Mammary epithelial cell (primary cell): ENCODE measurements at regions not wholly inside any gene's neighbourhood (a gene's known extent, or its start where the extent isn't known, plus 50 kb on each side); places are given as distances from the start of the nearest gene placed in this dataset.

Source experiments
- EZH2 ChIP-seq: IDR thresholded peaks from 2 replicates; pipeline ENCODE4 v1.6.1; 2012; ENCODE audit warnings: low read length, inconsistent platforms, borderline replicate concordance
- TF ChIP-seq, protein P1 (sequence below), 2 donors: IDR thresholded peaks in 1 of 2; conservative IDR thresholded peaks in 1 of 2; 2 replicates each; pipeline ENCODE4 v1.5.1; 2011 to 2012; ENCODE audit warnings: inconsistent platforms in 2 of 2, low read length in 2 of 2, mild to moderate bottlenecking in 2 of 2, control low read depth in 1 of 2, low read depth in 1 of 2; ENCODE audit not compliant: insufficient read depth in 1 of 2; ENCODE audit errors: extremely low read depth in 1 of 2

DNA sequence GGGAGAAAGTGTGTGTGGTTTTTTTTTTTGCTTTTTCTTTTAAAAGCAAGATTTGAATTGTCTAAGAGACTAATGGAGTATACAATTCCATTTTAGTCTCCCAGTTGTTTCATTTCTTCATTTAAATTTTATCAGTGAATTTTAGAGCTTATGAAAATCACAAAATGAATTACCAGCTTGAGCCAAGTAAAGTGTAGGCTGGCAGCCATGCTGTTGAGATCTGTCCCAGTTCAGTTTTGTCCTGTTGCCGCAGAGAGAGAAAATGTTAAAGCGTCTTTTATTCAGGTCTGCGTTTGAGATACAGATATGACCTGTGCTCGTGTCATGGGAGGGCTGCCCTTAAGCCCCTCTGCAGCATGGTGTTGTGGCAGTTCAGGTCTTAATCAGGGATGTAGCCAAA is 256.5 kb downstream of the IPO8 start:
- TF ChIP-seq, protein P1, sequence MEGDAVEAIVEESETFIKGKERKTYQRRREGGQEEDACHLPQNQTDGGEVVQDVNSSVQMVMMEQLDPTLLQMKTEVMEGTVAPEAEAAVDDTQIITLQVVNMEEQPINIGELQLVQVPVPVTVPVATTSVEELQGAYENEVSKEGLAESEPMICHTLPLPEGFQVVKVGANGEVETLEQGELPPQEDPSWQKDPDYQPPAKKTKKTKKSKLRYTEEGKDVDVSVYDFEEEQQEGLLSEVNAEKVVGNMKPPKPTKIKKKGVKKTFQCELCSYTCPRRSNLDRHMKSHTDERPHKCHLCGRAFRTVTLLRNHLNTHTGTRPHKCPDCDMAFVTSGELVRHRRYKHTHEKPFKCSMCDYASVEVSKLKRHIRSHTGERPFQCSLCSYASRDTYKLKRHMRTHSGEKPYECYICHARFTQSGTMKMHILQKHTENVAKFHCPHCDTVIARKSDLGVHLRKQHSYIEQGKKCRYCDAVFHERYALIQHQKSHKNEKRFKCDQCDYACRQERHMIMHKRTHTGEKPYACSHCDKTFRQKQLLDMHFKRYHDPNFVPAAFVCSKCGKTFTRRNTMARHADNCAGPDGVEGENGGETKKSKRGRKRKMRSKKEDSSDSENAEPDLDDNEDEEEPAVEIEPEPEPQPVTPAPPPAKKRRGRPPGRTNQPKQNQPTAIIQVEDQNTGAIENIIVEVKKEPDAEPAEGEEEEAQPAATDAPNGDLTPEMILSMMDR (conservative IDR thresholded peaks at IDR 0.05 in 1 of 2, IDR thresholded peaks at IDR 0.05 in 1 of 2; ENCODE audit: extremely low read depth in 1 of 2, insufficient read depth in 1 of 2, low read depth in 1 of 2, low read length in 2 of 2): no peak
- TF ChIP-seq EZH2: no peak
